GM21786 (cell line): ENCODE measurements at regions not wholly inside any gene's neighbourhood (a gene's known extent, or its start where the extent isn't known, plus 50 kb on each side); places are given as distances from the start of the nearest gene placed in this dataset.
"Not testable (repeated sequence)": the region's sequence is repeated elsewhere in the genome, so short reads cannot be mapped to it uniquely, and the experiment has no call there.

Experiments
- ATAC-seq: cut with Tn5 transposase; IDR thresholded peaks from one replicate; pipeline ENCODE4 v1.9.1; 2021; ENCODE audit not compliant: unreplicated experiment

DNA sequence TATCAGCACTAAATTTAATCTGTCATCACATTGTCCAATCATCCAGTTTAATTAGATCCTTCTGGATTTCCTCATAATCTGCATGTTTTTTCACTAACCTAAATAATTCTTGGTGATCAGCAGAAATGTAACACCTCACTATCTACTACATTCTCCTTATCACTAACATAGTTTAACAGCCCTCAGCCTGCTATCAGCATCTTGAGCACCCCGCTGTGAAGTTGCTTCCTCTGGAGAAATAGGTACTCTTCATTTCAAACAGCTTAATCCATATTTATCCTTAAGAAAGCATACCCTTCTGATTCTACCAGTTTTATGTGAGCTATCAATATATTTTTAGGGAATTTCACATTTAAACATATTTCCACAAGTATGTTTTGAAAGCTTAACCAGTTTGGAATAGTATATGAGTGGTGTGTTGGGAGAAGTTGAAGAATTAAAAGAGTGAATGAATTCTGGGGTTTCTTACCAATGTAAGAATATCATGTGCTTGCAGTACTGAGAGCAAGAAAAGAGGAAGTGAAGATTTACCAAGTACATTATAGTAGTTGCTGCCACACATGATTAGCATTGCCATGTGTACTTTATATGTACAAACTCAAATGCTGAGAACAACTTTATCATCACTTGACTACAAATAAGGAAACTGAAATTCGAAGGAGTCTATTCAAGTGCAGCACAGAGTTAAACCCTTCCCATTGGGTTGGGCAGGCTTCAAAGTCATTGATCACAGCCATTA is 771.1 kb upstream of the ADGRL4 start:
- ATAC-seq, result peak; percentile 100

DNA sequence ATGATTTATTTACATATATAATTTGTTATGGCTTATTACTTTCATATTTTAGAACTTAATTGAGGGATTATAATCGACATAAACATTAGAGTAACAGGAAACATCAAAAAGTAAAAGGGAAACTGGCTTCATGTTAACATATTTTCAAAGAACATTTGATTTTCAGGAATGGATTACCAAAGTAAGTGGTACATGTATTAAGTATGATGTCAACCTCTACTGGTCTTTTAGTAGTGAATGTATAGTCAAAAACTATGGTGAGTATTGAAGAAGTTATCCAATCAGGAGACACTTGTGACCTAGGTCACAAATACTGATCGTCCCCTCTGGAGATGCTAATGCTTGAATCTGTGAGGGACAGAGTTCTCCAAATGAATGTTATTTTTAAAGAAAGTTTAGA is 768.9 kb upstream of the ADGRL4 start:
- ATAC-seq, result no peak

DNA sequence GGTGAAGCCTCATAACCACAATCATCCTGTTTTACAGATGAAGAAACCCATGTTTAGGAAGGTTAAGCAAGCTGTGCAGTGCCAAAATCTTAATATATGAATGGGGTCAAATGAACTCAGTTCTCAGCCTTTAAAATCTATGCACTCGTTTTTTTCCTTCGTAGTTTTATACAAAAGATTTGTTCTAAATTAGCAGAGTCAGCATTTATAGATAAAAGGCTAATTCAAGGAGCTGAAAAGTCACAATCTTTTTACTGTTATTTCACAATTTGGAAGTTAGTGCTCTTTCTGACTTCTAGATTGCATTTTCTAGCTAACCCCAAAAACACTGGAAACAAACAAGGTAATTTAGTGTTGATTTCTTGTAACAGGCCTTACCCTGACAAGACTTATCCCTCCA is 766.9 kb upstream of the ADGRL4 start:
- no peak for ATAC-seq

DNA sequence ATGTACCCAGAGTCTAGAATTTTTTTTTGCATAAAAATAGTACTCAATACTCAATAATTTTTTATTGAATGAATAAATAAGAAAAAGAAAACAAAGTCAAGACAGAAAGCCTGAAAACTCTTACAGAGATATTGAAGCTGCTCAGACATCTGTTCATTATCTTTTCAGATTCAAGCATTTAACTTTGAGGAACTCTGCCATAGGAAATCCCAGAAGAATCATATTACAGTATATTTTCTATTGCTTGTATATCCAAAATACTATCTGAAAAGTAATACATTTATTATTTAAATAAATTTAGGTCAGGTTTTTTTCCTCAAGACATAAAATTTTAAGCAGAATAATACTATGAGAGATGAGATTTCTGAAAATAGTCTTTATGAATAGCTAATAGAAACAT is 755.9 kb upstream of the ADGRL4 start:
- no peak for ATAC-seq

DNA sequence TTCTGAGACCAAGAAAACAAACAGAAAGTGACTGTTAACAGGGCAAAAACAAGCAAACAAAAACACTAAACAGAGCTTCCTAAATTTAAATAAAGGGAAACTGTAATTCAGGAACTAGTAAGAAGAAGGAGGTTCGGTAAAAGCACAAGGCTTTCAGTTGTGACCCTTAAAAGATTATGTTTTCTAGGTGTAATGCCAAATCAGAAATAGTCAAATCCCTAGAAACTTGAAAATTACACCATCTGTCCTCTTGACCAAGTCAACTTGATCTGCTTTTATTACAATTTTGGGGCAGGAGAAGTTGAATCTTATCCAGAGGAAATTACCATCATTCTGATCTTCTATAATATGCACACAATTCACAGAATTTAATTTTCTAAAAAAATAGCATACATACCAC is 754.0 kb upstream of the ADGRL4 start:
- ATAC-seq, result no peak

DNA sequence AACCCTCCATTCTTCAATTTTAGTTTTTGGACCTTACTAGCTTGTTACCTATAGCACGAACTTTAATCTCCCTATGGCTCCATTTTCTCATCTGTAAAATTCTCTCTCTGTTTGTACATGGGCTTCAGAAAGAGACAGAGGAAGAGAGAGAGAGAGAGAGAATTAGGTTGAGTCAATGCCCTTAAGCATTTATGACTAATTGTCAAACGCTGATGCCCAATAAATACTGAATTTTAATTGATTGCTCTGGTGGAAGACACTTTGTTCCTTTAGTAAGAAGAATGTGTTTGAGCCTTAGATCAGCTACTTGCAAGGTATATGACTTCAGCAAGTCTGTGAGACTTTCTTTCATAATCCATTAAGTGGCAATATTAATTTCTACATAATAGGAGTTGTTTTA is 743.1 kb upstream of the ADGRL4 start:
- no peak for ATAC-seq

DNA sequence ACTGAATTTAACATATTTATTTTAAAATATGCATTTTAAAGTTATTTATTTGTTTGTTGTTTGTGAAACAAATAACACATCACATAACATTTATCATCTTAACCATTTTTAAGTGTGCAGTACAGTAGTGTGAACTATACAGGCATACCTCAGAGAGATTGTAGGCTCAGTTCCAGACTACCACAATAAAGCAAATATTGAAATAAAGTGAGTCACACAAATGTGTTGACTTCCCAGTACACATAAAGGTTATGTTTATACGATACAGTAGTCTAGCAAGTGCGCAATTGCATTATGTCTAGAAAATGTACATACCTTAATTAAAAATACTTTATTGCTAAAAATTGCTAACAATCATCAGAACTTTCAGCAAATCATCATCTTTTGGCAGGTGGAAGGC is 739.4 kb upstream of the ADGRL4 start:
- no peak for ATAC-seq

DNA sequence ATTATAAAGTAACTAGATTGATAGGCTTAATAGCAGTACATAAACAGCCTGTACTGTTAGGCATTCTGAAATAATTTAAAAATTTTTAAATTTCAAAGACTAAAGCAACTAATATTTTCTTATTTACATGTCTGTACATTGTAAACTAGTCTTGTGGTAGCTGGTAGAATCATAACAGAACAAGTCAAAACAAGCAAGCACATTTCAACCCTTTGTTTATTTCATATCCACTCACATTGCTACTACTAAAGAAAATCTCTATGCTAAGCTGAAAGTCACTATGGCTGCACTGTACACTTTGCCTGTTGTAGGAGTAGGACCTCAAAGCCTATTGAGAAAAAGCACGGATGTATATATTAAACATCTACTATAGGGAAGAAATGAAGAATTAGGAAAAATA is 738.2 kb upstream of the ADGRL4 start:
- ATAC-seq, result no peak

DNA sequence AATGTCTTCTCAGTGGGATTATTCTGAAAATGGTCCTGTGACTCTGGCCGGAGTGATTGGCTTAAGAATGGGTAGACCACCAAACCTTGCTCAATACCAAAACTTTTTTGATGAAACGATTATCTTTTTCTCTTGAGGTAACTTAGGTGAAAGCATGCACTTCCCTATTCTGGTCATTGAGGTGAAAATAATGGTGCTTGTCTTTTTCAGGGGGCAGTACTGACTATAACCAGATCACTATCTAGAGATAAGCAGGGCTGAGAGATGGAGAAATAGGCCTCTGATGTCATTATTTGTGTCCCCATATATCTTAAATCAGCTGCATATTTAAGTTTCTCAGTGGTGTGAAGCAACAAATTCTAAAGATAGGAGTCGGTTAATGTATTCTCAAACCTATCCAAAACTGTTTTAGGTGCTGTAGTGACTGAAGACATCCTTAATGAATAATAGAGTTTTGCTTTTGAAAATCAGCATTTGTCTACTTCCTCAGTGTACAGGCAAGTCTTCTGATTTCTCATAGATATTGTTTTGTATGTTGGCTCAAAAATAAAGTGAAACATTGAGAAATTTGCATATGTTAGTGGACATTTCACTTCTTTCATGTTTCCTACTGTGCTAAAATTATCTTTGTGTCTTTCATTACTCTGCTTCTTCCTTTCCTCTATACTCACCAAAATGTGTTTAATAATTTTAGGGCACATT is 735.3 kb upstream of the ADGRL4 start:
- ATAC-seq, result peak; percentile 91

DNA sequence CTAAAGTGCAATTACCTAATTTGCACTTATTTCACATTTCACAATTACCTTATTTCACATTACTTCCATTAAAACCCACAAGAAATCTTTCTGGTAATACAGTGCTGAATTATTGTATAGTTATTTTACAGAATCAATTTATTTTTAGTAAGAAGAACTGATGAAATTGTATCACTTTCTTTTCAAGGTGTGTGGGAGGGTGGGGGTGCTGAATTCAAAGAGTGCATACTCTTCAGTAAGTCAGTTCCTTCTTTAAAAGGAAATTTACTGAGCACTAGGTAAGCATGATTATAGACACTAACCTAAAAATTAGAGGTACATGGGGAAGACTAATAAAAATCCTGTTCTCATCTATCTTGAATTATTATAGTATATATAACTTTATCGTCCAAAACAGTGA is 731.6 kb upstream of the ADGRL4 start:
- no peak for ATAC-seq

DNA sequence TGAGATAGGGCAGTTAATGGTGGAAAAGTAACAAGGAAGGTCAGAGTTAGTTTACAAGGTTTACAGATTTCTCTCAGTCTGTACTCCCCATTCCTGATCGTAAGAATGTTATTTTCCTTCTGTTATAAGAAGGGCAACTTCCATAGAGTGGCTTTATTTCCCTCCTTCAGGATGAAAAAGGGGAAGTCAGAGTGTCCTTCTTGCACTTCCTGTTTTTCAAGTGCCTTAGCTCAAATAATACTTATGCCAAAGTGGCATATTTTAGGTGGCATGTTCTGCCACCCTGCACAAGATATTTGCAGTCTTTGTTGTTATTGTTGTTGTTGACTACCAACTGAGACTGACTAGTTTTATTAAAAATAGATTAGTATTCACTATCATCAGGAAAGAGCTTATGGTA is 730.7 kb upstream of the ADGRL4 start:
- ATAC-seq, result no peak

DNA sequence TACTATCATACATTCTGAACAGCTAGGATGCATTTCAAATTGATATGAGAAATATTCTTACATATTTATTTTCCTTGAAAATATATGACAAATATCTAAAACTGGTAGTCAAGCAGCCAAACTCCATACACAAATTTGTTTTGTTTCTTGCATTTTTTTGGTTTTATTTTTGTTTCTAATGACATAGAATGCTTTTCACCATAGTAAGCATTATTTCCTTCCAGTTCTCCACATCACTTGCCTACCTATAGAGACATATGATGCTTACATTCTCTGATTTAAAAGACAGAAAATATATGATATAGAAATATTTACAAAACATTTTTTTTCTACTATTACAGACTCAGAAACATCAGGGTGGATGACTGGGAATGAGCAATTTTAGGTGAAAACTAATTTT is 726.4 kb upstream of the ADGRL4 start:
- no peak for ATAC-seq

DNA sequence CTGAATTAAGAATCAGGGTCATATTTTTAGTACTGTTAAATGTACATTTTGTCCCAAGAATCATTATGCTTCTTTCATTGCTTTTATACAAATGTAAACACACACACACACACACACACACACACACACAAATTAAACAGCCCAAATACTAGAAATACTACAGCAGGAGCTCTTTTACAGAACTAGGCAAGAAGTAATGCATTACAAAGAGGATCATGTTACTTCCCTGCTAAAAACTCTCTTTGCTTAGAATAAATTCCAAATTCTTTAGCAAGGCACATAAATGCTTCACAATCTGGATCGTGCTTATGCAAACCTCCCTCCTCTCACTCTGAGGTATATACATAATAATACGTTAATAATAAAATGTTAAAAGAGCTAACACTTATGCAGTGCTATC is 720.4 kb upstream of the ADGRL4 start:
- no peak for ATAC-seq

DNA sequence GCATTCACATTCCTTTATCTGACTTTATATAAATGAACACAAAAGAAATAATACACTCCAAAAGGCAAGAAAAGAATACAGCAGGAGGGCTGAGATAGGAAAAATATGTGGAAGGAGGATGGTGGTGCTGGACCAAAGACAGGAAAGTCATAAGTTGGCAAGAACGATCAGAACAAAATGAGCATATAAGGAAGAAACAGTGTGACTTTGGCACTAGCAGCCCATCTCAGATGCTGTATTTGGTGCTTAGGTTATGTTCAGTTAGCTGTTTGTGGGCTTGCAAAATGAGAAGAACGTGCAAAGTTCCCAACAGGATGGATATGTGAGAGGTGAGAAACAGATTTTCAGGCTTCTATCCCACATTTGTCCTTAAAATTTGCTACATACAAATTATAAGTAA is 719.8 kb upstream of the ADGRL4 start:
- no peak for ATAC-seq

DNA sequence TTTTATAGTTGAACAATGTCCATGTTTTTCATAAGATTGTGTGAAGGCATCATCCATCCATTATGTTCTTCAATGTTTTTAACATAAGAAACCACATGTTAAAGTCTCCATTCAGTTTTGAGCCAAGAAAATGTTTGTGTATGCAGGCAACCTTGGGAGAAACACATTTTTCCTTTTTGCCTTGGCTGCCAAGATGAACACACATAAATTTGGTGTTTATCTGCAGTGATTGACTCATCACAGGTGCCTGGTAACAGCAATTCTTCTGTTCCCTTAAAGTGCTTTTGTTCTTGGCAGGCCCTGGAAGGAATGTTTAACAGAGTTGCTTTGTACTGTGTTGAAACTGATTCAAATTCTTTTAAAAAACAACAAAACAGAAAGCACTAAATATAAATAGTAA is 709.9 kb upstream of the ADGRL4 start:
- ATAC-seq, result no peak

DNA sequence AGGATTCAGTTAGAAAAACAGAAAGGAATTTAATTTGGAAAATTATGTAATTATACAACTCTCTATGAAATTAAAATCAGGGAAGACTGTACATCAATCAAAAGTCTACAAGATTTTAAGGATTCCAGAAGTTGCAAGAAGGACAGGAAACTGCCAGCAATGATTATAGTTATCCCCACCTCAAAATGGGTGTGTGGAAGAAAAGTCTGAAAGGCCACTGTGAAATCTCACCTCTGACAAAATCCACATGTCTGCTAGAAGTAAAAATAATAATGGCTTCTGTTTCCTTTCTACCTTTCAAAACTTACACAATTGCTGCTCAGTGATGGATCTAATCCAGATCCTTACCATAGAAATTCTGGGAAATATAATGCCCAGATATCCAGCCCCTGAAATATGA is 708.1 kb upstream of the ADGRL4 start:
- no peak for ATAC-seq

DNA sequence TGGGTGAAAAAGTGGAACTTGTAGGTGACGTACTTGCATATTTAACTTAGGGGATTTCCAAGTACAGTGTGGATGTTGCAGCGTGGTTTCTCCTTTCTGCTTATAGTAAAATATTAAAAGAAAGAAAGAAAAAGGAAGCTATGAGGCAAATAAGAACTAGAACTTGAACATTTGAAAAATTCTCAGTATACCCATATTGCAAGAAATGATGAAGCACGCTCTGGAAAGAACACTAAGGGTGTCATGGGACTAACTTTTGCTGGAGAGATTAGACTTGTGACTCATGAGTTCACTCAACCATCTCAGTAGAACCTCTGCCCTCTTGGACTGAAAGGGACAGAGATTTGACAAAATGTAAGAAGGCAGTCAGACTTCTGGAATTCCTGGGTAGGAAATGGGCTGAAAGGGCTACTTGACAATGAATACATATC is 704.5 kb upstream of the ADGRL4 start:
- peak; percentile 88 for ATAC-seq

DNA sequence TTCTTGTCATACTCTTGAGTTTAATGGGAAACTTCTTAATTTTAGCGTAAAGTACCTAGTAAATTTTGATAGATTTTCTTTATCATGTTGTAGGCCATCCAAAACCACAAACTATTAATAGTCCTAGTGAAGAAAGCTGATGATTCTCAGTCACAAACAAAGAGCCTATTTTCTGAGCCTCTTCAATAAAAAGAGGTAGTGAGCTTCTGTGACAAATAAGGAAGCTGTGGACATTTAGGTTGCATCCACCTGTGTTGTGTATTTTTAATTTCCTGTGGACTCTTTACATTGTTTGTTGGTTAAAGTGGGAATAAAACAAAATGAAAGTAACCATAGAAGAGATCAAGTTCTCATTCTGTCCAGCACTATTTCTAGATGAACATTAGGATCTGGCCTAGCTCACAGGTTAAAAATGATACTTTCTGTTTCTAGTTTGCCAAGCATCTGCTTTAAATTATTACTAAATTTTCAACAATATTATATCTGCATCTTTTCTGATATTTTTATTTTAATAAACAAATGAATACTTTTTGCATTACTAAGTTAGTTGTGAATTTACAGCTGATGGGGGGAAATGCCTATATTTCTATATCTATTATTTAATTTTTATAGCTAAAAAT is 702.2 kb upstream of the ADGRL4 start:
- no peak for ATAC-seq

DNA sequence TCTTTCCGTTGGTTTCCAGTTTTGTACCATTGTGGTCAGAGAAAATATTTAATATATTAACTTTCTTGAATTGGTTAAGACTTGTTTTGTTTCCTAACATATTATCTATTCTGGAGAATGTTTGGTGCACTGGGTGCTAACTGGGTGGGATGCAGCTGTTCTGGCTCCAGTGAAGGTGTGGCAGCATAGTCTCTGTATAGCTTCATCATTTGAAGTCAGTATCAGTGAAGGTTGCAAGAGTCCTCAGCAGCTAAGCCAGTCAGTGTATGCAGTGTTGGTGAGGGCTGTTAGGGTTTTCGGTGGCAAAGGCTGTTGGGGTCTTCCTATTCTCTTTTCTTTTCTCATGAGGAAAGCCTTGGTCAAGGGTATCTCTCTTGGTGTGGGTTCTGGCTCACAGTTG is 698.7 kb upstream of the ADGRL4 start:
- no peak for ATAC-seq

DNA sequence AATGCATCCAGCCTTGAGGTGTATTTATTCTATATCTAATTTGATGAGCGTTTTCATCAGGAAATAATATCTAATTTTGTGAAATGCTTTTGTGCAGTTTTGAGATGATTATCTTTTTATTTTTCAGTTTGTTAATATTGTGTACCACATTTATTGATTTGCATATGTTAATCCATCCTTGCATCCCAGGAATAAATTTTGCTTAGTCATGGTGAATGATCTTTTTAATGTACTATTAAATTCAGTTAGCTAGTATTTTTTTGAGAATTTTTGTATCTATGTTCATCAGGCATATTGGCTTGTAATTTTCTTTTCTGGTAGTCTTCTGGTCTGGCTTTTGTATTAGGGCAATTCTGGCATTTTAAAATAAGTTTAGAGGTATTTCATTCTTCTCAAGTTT is 697.5 kb upstream of the ADGRL4 start:
- no peak for ATAC-seq

DNA sequence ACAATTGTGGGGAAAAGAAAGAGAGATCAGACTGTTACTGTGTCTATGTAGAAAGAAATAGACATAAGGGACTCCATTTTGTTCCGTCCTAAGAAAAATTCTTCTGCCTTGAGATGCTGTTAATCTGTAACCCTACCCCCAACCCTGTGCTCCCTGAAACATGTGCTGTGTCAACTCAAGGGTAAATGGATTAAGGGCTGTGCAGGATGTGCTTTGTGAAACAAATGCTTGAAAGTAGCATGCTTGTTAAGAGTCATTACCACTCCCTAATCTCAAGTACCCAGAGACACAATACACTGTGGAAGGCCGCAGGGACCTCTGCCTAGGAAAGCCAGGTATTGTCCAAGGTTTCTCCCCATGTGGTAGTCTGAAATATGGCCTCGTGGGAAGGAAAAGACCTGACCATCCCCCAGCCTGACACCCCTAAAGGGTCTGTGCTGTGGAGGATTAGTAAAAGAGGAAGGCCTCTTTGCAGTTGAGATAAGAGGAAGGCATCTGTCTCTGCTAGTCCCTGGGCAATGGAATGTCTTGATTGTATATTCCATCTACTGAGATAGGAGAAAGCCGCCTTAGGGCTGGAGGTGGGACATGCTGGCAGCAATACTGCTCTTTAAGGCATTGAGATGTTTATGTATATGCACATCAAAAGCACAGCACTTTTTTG is 695.9 kb upstream of the ADGRL4 start:
- ATAC-seq, result not testable (repeated sequence)

DNA sequence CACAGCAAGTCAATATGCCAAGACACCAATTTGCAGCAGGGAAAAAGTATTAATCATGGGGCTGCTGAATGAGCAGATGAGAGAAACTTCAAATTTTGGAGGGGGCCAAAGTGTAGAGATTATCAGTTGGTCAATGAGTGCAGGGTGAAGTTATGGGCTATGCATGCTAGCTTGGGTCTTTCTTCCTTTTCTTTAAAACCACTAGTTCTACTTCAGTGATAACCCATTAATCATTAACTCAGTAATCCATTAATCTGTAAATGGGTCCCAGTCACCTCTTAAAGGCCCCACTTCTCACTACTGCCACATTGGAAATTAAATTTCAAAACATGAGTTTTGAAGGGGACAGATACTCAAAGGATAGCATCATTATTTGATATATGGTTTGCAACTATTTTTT is 688.6 kb upstream of the ADGRL4 start:
- peak; percentile 92 for ATAC-seq
